ENCODE measurements at regions not wholly inside any gene's neighbourhood (a gene's known extent, or its start where the extent isn't known, plus 50 kb on each side); places are given as distances from the start of the nearest gene placed in this dataset.

DNA sequence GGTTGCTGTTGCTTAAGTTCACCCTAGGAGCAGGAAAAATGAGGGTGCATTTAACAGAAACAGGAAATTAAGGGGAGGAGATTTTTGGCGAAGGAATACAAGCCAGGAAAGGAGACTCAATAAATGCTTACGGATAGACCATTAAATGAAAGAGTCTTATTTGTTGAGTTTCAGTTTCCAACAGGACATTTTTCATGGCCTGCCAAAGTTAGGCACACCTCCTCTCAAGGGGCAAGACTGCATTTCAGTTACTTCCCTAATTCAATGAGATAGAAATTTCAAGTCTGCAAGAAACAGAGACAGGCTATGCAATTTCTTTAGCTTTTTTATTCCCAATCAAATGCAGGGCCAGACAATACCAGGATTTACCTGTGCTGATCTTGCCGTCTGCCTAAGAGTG is 394.7 kb upstream of the KLHL29 start:
- Histone ChIP-seq H3K4me3 (replicated peaks; ENCODE audit: low read depth, low read length) (no peak overlapping the region), H3K27me3 (replicated peaks; ENCODE audit: control insufficient read depth, insufficient read depth, low read length) (no peaks in the 10 kb centered on the region), H3K36me3 (ENCODE audit: control insufficient read depth, insufficient read depth, low read length) (no peaks in the 10 kb centered on the region)
- TF ChIP-seq CTCF (IDR thresholded peaks at IDR 0.05; ENCODE audit: insufficient read depth, low read length, poor library complexity, severe bottlenecking) = no peak
- no peak for DNase-seq (ENCODE audit: extremely low read depth, insufficient read length)

DNA sequence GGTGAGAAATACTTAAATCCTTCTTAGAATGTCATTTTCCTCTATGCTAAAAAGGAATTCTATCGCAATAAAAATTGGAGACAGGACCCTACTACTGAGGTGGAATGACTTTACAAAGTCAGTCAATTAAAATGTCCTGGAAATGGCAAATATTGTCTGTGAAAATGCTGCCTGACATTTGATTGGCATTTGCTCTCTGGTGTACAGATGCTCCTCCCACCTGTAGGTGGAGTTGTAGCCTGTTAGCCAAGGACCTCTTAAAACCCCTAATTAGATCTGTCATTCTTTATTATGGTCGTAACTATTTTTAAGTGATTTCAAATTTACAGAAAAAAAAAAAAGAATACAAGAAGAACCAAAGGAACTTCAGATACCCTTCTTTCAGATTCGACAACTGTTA is 393.1 kb upstream of the KLHL29 start:
- no peak for DNase-seq (ENCODE audit: extremely low read depth, insufficient read length)
- no peak for TF ChIP-seq CTCF (IDR thresholded peaks at IDR 0.05; ENCODE audit: insufficient read depth, low read length, poor library complexity, severe bottlenecking)
- no peaks in the 10 kb centered on the region for H3K27me3 ChIP-seq (replicated peaks; ENCODE audit: control insufficient read depth, insufficient read depth, low read length)
- H3K4me3 ChIP-seq (replicated peaks; ENCODE audit: low read depth, low read length) = no peak overlapping the region
- H3K36me3 ChIP-seq (ENCODE audit: control insufficient read depth, insufficient read depth, low read length) = no peaks in the 10 kb centered on the region

DNA sequence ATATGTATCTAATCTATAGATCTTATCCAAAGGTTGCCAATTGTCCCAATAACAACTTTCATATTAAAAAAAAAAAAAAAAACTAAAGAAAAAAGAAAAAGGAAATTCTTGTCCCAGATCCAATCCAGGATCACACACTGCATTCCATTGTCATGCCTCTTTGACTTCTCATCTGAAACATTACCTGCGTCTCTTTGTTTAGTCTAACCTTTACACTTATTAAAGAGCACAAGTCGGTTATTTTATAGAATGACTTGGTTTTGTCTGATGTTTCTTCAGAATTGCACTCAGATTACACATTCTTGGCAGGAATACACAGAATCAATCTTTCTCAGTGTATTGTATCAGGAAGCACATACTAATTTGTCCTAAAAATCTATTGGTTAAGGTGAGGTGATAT is 392.5 kb upstream of the KLHL29 start:
- Histone ChIP-seq H3K27me3 (replicated peaks; ENCODE audit: control insufficient read depth, insufficient read depth, low read length) (no peaks in the 10 kb centered on the region), H3K36me3 (ENCODE audit: control insufficient read depth, insufficient read depth, low read length) (no peaks in the 10 kb centered on the region), H3K4me3 (replicated peaks; ENCODE audit: low read depth, low read length) (no peak overlapping the region)
- DNase-seq (ENCODE audit: extremely low read depth, insufficient read length) = no peak
- TF ChIP-seq CTCF (IDR thresholded peaks at IDR 0.05; ENCODE audit: insufficient read depth, low read length, poor library complexity, severe bottlenecking) = no peak

DNA sequence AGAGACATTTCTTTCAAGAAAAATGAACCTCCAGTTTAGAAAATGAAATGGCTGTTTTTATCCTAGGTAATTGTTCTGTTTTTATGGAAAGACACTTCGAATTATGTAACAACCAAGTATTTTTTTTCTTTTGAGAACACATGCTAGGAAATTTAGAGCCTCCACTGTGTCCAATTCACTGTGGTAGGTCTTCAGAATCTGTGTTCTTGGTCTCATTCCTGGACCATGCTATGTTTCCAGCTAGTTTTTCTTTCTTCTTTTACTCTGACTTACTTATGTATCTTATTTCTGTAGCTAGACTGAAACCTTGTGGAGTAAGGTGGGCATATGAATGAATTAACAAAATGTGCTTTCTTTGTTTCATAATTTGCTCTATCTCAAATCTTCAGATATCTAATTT is 391.7 kb upstream of the KLHL29 start:
- Histone ChIP-seq H3K4me3 (replicated peaks; ENCODE audit: low read depth, low read length) (no peak overlapping the region), H3K27me3 (replicated peaks; ENCODE audit: control insufficient read depth, insufficient read depth, low read length) (no peaks in the 10 kb centered on the region), H3K36me3 (ENCODE audit: control insufficient read depth, insufficient read depth, low read length) (no peaks in the 10 kb centered on the region)
- no peak for TF ChIP-seq CTCF (IDR thresholded peaks at IDR 0.05; ENCODE audit: insufficient read depth, low read length, poor library complexity, severe bottlenecking)
- no peak for DNase-seq (ENCODE audit: extremely low read depth, insufficient read length)

GRCh38 chr2:22995576-22995975 is 389.4 kb upstream of the KLHL29 start:
- no peak overlapping the region for H3K4me3 ChIP-seq (replicated peaks; ENCODE audit: low read depth, low read length)
- H3K27me3 ChIP-seq (replicated peaks; ENCODE audit: control insufficient read depth, insufficient read depth, low read length) = no peaks in the 10 kb centered on the region
- H3K36me3 ChIP-seq (ENCODE audit: control insufficient read depth, insufficient read depth, low read length) = no peaks in the 10 kb centered on the region
- DNase-seq (ENCODE audit: extremely low read depth, insufficient read length) = no peak
- no peak for TF ChIP-seq CTCF (IDR thresholded peaks at IDR 0.05; ENCODE audit: insufficient read depth, low read length, poor library complexity, severe bottlenecking)

GRCh38 chr2:22996911-22997310 is 388.1 kb upstream of the KLHL29 start:
- no peak for TF ChIP-seq CTCF (IDR thresholded peaks at IDR 0.05; ENCODE audit: insufficient read depth, low read length, poor library complexity, severe bottlenecking)
- no peak for DNase-seq (ENCODE audit: extremely low read depth, insufficient read length)
- Histone ChIP-seq H3K27me3 (replicated peaks; ENCODE audit: control insufficient read depth, insufficient read depth, low read length) (no peaks in the 10 kb centered on the region), H3K36me3 (ENCODE audit: control insufficient read depth, insufficient read depth, low read length) (no peaks in the 10 kb centered on the region), H3K4me3 (replicated peaks; ENCODE audit: low read depth, low read length) (no peak overlapping the region)
